Ascending aorta (tissue), 2 donors: ENCODE measurements at regions not wholly inside any gene's neighbourhood (a gene's known extent, or its start where the extent isn't known, plus 50 kb on each side); places are given as distances from the start of the nearest gene placed in this dataset.

Experiments
- DNase-seq, 2 donors: peaks; one replicate each; pipeline ENCODE4 v3.0.0-alpha.2; 2019; ENCODE audit warnings: low spot score in 2 of 2
- H3K27ac ChIP-seq, 2 donors: fragments of 200-600 bp; sonication (generic); one replicate each; pipeline ENCODE4 v1.5.1; 2016 to 2017; ENCODE audit warnings: mild to moderate bottlenecking in 1 of 2
- H3K27me3 ChIP-seq: fragments of 200-600 bp; sonication (generic); one replicate; pipeline ENCODE4 v1.5.1; 2017
- H3K36me3 ChIP-seq, 2 donors: fragments of 200-600 bp; sonication (generic); one replicate each; pipeline ENCODE4 v1.5.1; 2016
- H3K4me1 ChIP-seq, 2 donors: fragments of 200-600 bp; sonication (generic); one replicate each; pipeline ENCODE4 v1.5.1; 2016 to 2017; ENCODE audit warnings: mild to moderate bottlenecking in 1 of 2
- H3K4me3 ChIP-seq, 2 donors: fragments of 200-600 bp; sonication (generic); one replicate each; pipeline ENCODE4 v1.5.1; 2016 to 2017; ENCODE audit warnings: mild to moderate bottlenecking in 1 of 2
- H3K9me3 ChIP-seq, 2 donors: fragments of 200-600 bp; sonication (generic); one replicate each; pipeline ENCODE4 v1.5.1; 2016
- CTCF ChIP-seq, 3 experiments: fragments of 200-600 bp in 2 of 3; fragments of 450-650 bp in 1 of 3; sonication (generic) in 2 of 3; IDR thresholded peaks; one replicate each; pipeline ENCODE4 v1.5.1; 2016 to 2019; ENCODE audit warnings: antibody characterized with exemption in 3 of 3, mild to moderate bottlenecking in 1 of 3, moderate library complexity in 1 of 3
- intact Hi-C: fragments of 100-400 bp; cut with DNase I; formaldehyde crosslinking; loops from one replicate; pipeline ENCODE4 v1.15.1; 2023

GRCh38 chr4:11704186-11704830 lies 275.6 kb upstream of the HS3ST1 start:
- H3K27ac ChIP-seq, result no peak overlapping the region
- DNase-seq, result no peak
- H3K27me3 ChIP-seq, result no peaks in the 10 kb centered on the region
- intact Hi-C loops, result no loop called here
- no peaks in the 10 kb centered on the region for H3K9me3 ChIP-seq
- no peak overlapping the region for H3K4me3 ChIP-seq
- no peak for TF ChIP-seq CTCF (IDR thresholded peaks at IDR 0.05)
- H3K36me3 ChIP-seq, result no peaks in the 10 kb centered on the region
- no peaks in the 10 kb centered on the region for H3K4me1 ChIP-seq

GRCh38 chr4:11702886-11703557 lies 274.3 kb upstream of the HS3ST1 start:
- Histone ChIP-seq H3K36me3 (no peaks in the 10 kb centered on the region), H3K9me3 (no peaks in the 10 kb centered on the region), H3K27ac (no peak overlapping the region), H3K4me3 (no peak overlapping the region), H3K4me1 (no peaks in the 10 kb centered on the region), H3K27me3 (no peaks in the 10 kb centered on the region)
- intact Hi-C loops, result no loop called here
- DNase-seq, result no peak
- TF ChIP-seq CTCF (IDR thresholded peaks at IDR 0.05), result no peak

GRCh38 chr4:11701966-11702725 lies 273.5 kb upstream of the HS3ST1 start:
- Histone ChIP-seq H3K27ac (no peak overlapping the region), H3K9me3 (no peaks in the 10 kb centered on the region), H3K4me3 (no peak overlapping the region), H3K36me3 (no peaks in the 10 kb centered on the region), H3K4me1 (no peaks in the 10 kb centered on the region), H3K27me3 (no peaks in the 10 kb centered on the region)
- TF ChIP-seq CTCF (IDR thresholded peaks at IDR 0.05), result no peak
- no peak for DNase-seq
- intact Hi-C loops, result no loop called here

- no peaks in the 10 kb centered on the region for H3K27me3 ChIP-seq
- H3K4me3 ChIP-seq, result no peak overlapping the region
- no peaks in the 10 kb centered on the region for H3K9me3 ChIP-seq
- no peak for TF ChIP-seq CTCF (IDR thresholded peaks at IDR 0.05)
- H3K36me3 ChIP-seq, result no peaks in the 10 kb centered on the region
- intact Hi-C loops, result no loop called here
- no peak for DNase-seq
- H3K27ac ChIP-seq, result no peak overlapping the region
- no peaks in the 10 kb centered on the region for H3K4me1 ChIP-seq
Measured at GRCh38 chr4:11700751-11701226, 272.1 kb upstream of the HS3ST1 start.

- Histone ChIP-seq H3K27me3 (no peaks in the 10 kb centered on the region), H3K4me3 (no peak overlapping the region), H3K9me3 (peaks cover 0 to under 1% of the 10 kb centered on the region in 2 donors), H3K27ac (no peak overlapping the region), H3K36me3 (no peaks in the 10 kb centered on the region), H3K4me1 (no peaks in the 10 kb centered on the region)
- DNase-seq, result no peak
- no peak for TF ChIP-seq CTCF (IDR thresholded peaks at IDR 0.05)
- intact Hi-C loops, result no loop called here
Measured at GRCh38 chr4:11698846-11699590, 270.3 kb upstream of the HS3ST1 start.
